PC-3 (cell line): ENCODE measurements at regions not wholly inside any gene's neighbourhood (a gene's known extent, or its start where the extent isn't known, plus 50 kb on each side); places are given as distances from the start of the nearest gene placed in this dataset.
A peak's percentile ranks its signal among the peaks of the same experiment; 100 is the strongest.
"Not testable (repeated sequence)": the region's sequence is repeated elsewhere in the genome, so short reads cannot be mapped to it uniquely, and the experiment has no call there.

ENCODE experiments used
- ATAC-seq: fragments of 200-7000 bp; cut with Tn5 transposase; 2 replicates; pipeline ENCODE4 v1.9.1; 2020; ENCODE audit warnings: mild to moderate bottlenecking, moderate library complexity
- BruUV-seq: library from RNA; stranded (reverse); fragments of 400-500 nt; replicated peaks from 2 replicates; lab custom pipeline; 2021; lab: Mats Ljungman, UMichigan
- CTCF ChIA-PET: fragments of 300-600 bp; sonication (Branson Sonifier 250); formaldehyde crosslinking; loops from one replicate; lab custom pipeline; 2022; ENCODE audit warnings: antibody characterized with exemption; lab: Charles Lee
- POLR2A ChIA-PET: fragments of 300-600 bp; sonication (Branson Sonifier 250); formaldehyde crosslinking; loops from one replicate; lab custom pipeline; 2022; ENCODE audit warnings: antibody characterized with exemption; ENCODE audit not compliant: unreplicated experiment; lab: Charles Lee
- DNase-seq: peaks from one replicate; pipeline ENCODE4 v3.0.0-alpha.2; 2015
- H2AFZ ChIP-seq: fragments of 300-600 bp; sonication (generic); 2 replicates; pipeline ENCODE4 v1.6.0; 2016; ENCODE audit warnings: antibody characterized with exemption, low read length
- H3F3A ChIP-seq: fragments of 300-600 bp; sonication (generic); one replicate; pipeline ENCODE4 v1.6.0; 2017; ENCODE audit warnings: antibody characterized with exemption, low read length, control low read depth, mild to moderate bottlenecking; ENCODE audit not compliant: unreplicated experiment
- H3K27ac ChIP-seq: fragments of 300-600 bp; sonication (generic); 2 replicates; pipeline ENCODE4 v1.5.1; 2016; ENCODE audit warnings: mild to moderate bottlenecking, low read length
- H3K27me3 ChIP-seq: fragments of 300-600 bp; sonication (generic); 2 replicates; pipeline ENCODE4 v1.6.1; 2016; ENCODE audit warnings: low read length, mixed read lengths
- H3K36me3 ChIP-seq: fragments of 300-600 bp; sonication (generic); 2 replicates; pipeline ENCODE4 v1.6.1; 2016; ENCODE audit warnings: low read depth, mixed run types, low read length, mixed read lengths
- H3K4me1 ChIP-seq: fragments of 300-600 bp; sonication (generic); 2 replicates; pipeline ENCODE4 v1.5.1; 2016; ENCODE audit warnings: low read length; ENCODE audit not compliant: insufficient read depth
- H3K4me2 ChIP-seq: fragments of 300-600 bp; sonication (generic); 2 replicates; pipeline ENCODE4 v1.6.0; 2016; ENCODE audit warnings: low read length
- H3K4me3 ChIP-seq: fragments of 300-600 bp; sonication (generic); 2 replicates; pipeline ENCODE4 v1.5.1; 2016; ENCODE audit warnings: mild to moderate bottlenecking, low read length, mixed read lengths
- H3K79me2 ChIP-seq: fragments of 300-600 bp; sonication (generic); 2 replicates; pipeline ENCODE4 v1.6.1; 2017; ENCODE audit warnings: low read length, mixed read lengths
- H3K9ac ChIP-seq: fragments of 300-600 bp; sonication (generic); 2 replicates; pipeline ENCODE4 v1.6.0; 2016; ENCODE audit warnings: mild to moderate bottlenecking, low read length
- H3K9me2 ChIP-seq: fragments of 300-600 bp; sonication (generic); replicated peaks from 2 replicates; pipeline ENCODE4 v1.6.1; 2016; ENCODE audit warnings: mixed run types, low read length, mixed read lengths
- H3K9me3 ChIP-seq: fragments of 300-600 bp; sonication (generic); 2 replicates; pipeline ENCODE4 v1.6.1; 2016; ENCODE audit warnings: low read length, mixed read lengths
- H4K20me1 ChIP-seq: fragments of 300-600 bp; sonication (generic); 2 replicates; pipeline ENCODE4 v1.6.1; 2016; ENCODE audit warnings: low read length, mixed read lengths
- EZH2 ChIP-seq: fragments of 300-600 bp; sonication (generic); IDR thresholded peaks from one replicate; pipeline ENCODE4 v1.6.1; 2017; ENCODE audit warnings: antibody characterized with exemption, mild to moderate bottlenecking, low read length; ENCODE audit not compliant: unreplicated experiment
- EZH2phosphoT487 ChIP-seq: fragments of 300-600 bp; sonication (generic); IDR thresholded peaks from 2 replicates; pipeline ENCODE4 v1.6.1; 2018; ENCODE audit warnings: mild to moderate bottlenecking, antibody characterized with exemption, low read length, borderline replicate concordance
- intact Hi-C: fragments of 100-400 bp; cut with micrococcal nuclease; formaldehyde crosslinking; loops from 2 replicates; pipeline ENCODE4 v1.9.0; 2023
- TF ChIP-seq, protein P1 (sequence below): fragments of 300-600 bp; sonication (generic); conservative IDR thresholded peaks from 2 replicates; pipeline ENCODE4 v1.5.1; 2017; ENCODE audit warnings: antibody characterized with exemption, low read depth, mild to moderate bottlenecking, low read length

DNA sequence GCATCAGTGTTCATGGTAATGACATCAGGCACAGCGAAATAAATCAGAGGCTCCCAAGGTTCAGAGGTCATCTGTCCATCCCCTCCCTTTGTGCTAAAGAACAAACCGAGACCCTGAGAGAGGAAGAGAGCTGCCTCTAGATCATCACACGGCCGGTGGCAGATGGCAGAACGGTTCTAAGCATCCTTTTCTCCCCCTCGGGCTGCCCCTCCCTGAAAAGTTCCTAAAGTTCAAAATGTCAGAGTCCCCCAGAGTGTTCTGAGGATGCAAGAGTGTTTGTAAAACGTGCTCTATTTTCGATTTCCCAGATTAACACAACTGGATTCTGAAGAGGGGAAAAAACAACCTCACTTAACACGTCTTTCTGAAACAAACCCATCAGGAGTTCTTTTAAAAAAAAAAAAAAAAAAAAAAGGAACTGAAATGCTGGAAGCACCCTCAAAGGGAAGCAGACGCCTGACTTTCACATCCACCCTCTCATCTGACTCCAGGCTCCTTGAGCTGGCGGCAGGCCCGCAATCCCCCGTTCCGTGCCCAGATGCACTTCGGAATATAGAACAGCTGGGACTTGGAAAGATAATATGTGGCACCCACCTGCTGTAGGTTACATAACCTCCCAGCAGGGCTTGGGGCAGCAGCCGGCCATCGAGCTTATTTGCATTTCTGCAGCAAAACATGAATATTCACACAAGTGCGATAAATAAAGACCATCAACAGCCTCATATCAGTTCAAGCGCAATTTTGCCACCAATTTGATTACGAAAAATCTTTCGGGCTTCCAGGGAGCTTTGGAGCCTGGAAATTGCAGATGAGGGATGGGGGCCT lies 115.5 kb upstream of the SMURF2 start:
- H3K4me2 ChIP-seq = peak overlapping the region; percentile 82
- H3K27me3 ChIP-seq = no peaks in the 10 kb centered on the region
- BruUV-seq = no TSS peak
- ATAC-seq (no peak), DNase-seq (no peak)
- H3K27ac ChIP-seq = no peak overlapping the region
- peak overlapping the region; percentile 6; the same call in 1 of the 2 replicates for H2AFZ ChIP-seq
- intact Hi-C loops = loop anchor here (5.0 kb wide), 3 partner anchors 50 to 185 kb away; partner anchors contain the start of gene LRRC37A3
- ChIA-PET CTCF (interaction anchor here (0.6 to 1.4 kb wide), 7 partner anchors 10 to 198 kb away, joined by 3 to 11 read pairs (median 6); partner anchors contain the start of gene LRRC37A3), POLR2A (no interaction called here)
- H3K36me3 ChIP-seq = no peaks in the 10 kb centered on the region
- no peaks in the 10 kb centered on the region for H3K9me3 ChIP-seq
- no peaks in the 10 kb centered on the region for H3K9me2 ChIP-seq
- no peaks in the 10 kb centered on the region for H4K20me1 ChIP-seq
- TF ChIP-seq, protein P1, sequence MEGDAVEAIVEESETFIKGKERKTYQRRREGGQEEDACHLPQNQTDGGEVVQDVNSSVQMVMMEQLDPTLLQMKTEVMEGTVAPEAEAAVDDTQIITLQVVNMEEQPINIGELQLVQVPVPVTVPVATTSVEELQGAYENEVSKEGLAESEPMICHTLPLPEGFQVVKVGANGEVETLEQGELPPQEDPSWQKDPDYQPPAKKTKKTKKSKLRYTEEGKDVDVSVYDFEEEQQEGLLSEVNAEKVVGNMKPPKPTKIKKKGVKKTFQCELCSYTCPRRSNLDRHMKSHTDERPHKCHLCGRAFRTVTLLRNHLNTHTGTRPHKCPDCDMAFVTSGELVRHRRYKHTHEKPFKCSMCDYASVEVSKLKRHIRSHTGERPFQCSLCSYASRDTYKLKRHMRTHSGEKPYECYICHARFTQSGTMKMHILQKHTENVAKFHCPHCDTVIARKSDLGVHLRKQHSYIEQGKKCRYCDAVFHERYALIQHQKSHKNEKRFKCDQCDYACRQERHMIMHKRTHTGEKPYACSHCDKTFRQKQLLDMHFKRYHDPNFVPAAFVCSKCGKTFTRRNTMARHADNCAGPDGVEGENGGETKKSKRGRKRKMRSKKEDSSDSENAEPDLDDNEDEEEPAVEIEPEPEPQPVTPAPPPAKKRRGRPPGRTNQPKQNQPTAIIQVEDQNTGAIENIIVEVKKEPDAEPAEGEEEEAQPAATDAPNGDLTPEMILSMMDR = no peak
- no peak for TF ChIP-seq EZH2
- TF ChIP-seq EZH2phosphoT487 = no peak
- peaks cover 13% of the 10 kb centered on the region for H3K79me2 ChIP-seq
- no peaks in the 10 kb centered on the region for H3F3A ChIP-seq
- no peak overlapping the region for H3K9ac ChIP-seq
- H3K4me1 ChIP-seq = peaks cover 17% of the 10 kb centered on the region
- peak overlapping the region; percentile 58 for H3K4me3 ChIP-seq

DNA sequence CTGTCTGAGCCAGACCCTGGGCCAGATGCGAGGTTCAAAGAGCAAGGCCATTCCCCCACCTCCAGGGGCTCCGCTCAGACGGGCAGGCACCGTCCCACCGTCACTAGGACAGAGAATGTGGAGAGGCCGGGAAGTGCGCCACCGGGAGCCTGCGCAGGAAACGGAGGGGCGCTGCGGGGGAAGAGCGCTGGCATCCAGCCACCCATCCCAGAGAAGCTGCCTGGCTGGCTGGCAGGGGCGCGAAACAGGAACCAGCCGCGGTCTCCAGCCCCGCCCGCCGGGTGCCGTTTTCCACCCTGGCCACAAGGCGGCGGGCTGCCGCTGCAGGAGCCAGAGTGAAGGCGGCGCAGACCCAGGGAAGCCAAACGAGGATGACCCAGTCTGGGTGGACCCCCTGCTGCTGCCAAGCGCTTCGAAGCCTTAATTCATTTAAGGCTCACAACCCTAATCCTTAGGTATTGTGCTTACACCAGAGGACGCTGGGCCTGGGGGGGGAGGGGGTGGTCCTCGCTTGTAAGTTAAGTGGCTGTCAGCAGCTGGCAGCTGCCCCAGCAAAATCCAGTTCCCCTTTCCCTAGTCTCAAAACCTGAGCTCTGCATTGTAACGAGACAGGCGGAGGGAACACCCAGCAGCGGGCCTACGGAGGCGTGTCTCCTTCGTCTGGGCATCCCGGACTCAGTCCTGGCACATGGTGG lies 114.8 kb upstream of the SMURF2 start:
- CTCF ChIA-PET = interaction anchor here (0.6 to 1.4 kb wide), 5 partner anchors 16 to 199 kb away, joined by 3 to 6 read pairs (median 4); partner anchors contain the start of gene LRRC37A3
- POLR2A ChIA-PET, H3K9ac ChIP-seq, H3K9me2 ChIP-seq, H3K36me3 ChIP-seq, H3K27me3 ChIP-seq, H4K20me1 ChIP-seq, H3F3A ChIP-seq, H3K9me3 ChIP-seq, H3K27ac ChIP-seq: not testable (repeated sequence)
- intact Hi-C loops = loop anchor here (5.0 kb wide), 3 partner anchors 50 to 185 kb away; partner anchors contain the start of gene LRRC37A3
- Histone ChIP-seq H3K4me2 (peak overlapping the region; percentile 82), H2AFZ (peak overlapping the region; percentile 62; the same call in 1 of the 2 replicates), H3K4me3 (peak overlapping the region; percentile 58), H3K79me2 (peaks cover 20% of the 10 kb centered on the region), H3K4me1 (peaks cover 24% of the 10 kb centered on the region)
- TF ChIP-seq, protein P1 = peak; percentile 89
- TSS peak; percentile 19 for BruUV-seq
- peak; percentile 44 for ATAC-seq
- DNase-seq = peak; percentile 92
